Activated CD8-positive, alpha-beta T cell treated with anti-CD3 and anti-CD28 coated beads for 36 hours (primary cell): ENCODE measurements at regions not wholly inside any gene's neighbourhood (a gene's known extent, or its start where the extent isn't known, plus 50 kb on each side); places are given as distances from the start of the nearest gene placed in this dataset.

Experiments
- ATAC-seq: fragments of 200-7000 bp; cut with Tn5 transposase; one replicate; pipeline ENCODE4 v1.10.0; 2021; ENCODE audit warnings: mild to moderate bottlenecking, moderate library complexity
- CTCF ChIA-PET: fragments of 350-600 bp; sonication (Branson Sonifier 250); formaldehyde crosslinking; loops from one replicate; lab custom pipeline; 2021; ENCODE audit warnings: antibody characterized with exemption; lab: Charles Lee
- POLR2A ChIA-PET: fragments of 350-600 bp; sonication (Branson Sonifier 250); formaldehyde crosslinking; loops from one replicate; lab custom pipeline; 2021; ENCODE audit warnings: antibody characterized with exemption; lab: Charles Lee
- DNase-seq: peaks from one replicate; pipeline ENCODE4 v3.0.0-alpha.2; 2020
- H3K27ac Mint-ChIP-seq: one replicate; pipeline ENCODE4 v1.8.0; 2021; ENCODE audit warnings: mild to moderate bottlenecking, mixed read lengths
- H3K27me3 Mint-ChIP-seq: one replicate; pipeline ENCODE4 v1.8.0; 2021; ENCODE audit warnings: mixed read lengths
- H3K36me3 Mint-ChIP-seq: one replicate; pipeline ENCODE4 v1.8.0; 2021; ENCODE audit warnings: low read depth, mixed read lengths
- H3K4me1 Mint-ChIP-seq: one replicate; pipeline ENCODE4 v1.8.0; 2021; ENCODE audit warnings: low read depth, mixed read lengths
- H3K4me3 Mint-ChIP-seq: one replicate; pipeline ENCODE4 v1.8.0; 2021; ENCODE audit warnings: mild to moderate bottlenecking, moderate library complexity, mixed read lengths
- H3K9me3 Mint-ChIP-seq: one replicate; pipeline ENCODE4 v1.8.0; 2021; ENCODE audit warnings: mixed read lengths
- intact Hi-C: fragments of 100-400 bp; cut with micrococcal nuclease; formaldehyde crosslinking; loops from one replicate; pipeline ENCODE4 v1.10.0; 2022
- TF ChIP-seq, protein P1 (sequence below): fragments of 200-600 bp; IDR thresholded peaks from one replicate; pipeline ENCODE4 v1.8.0; 2022; ENCODE audit warnings: antibody characterized with exemption, mild to moderate bottlenecking

DNA sequence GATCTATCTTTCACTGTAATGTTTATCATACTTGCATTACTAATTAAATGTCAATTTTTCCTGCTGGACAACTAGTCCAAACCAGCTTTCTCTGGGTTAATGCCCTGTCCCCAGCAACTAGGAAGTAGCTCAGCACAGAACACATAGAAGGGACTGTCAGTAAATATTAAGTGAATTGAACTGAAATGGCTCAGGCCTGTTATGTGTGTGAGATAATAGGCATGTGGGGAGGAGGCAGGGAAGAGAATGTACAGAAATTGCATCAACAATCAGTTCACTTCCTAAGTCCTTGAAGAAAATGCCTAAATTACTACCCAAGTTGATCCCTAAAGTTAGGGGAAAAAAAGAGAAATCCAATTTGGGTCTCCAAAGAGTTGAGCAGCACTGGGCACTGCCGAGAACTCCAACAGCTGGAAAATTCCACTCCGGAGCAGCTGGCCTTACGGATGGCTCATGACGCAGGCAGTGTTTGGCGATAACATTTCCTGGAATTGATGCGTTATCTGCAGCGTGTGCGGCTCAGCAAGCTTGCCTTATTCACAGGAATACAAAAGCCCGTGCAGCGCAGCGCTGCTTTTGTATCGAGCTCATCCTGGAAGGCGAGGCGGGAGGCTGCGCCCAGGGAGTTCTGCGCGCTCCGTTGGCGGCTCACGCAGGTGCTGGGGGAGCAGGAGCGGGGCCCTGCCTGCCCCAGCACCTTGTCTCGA is 297.3 kb upstream of the LCORL start:
- TF ChIP-seq, protein P1, sequence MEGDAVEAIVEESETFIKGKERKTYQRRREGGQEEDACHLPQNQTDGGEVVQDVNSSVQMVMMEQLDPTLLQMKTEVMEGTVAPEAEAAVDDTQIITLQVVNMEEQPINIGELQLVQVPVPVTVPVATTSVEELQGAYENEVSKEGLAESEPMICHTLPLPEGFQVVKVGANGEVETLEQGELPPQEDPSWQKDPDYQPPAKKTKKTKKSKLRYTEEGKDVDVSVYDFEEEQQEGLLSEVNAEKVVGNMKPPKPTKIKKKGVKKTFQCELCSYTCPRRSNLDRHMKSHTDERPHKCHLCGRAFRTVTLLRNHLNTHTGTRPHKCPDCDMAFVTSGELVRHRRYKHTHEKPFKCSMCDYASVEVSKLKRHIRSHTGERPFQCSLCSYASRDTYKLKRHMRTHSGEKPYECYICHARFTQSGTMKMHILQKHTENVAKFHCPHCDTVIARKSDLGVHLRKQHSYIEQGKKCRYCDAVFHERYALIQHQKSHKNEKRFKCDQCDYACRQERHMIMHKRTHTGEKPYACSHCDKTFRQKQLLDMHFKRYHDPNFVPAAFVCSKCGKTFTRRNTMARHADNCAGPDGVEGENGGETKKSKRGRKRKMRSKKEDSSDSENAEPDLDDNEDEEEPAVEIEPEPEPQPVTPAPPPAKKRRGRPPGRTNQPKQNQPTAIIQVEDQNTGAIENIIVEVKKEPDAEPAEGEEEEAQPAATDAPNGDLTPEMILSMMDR: no peak
- DNase-seq: no peak
- H3K36me3 Mint-ChIP-seq: no peaks in the 10 kb centered on the region
- no peaks in the 10 kb centered on the region for H3K4me1 Mint-ChIP-seq
- H3K4me3 Mint-ChIP-seq: no peak overlapping the region
- CTCF ChIA-PET: no interaction called here
- ATAC-seq: no peak
- H3K27ac Mint-ChIP-seq: no peak overlapping the region
- POLR2A ChIA-PET: no interaction called here
- H3K9me3 Mint-ChIP-seq: no peaks in the 10 kb centered on the region
- intact Hi-C loops: no loop called here
- H3K27me3 Mint-ChIP-seq: peaks cover 10% of the 10 kb centered on the region

GRCh38 chr4:18314731-18315130 is 293.2 kb upstream of the LCORL start:
- TF ChIP-seq, protein P1: no peak
- no peak for ATAC-seq
- H3K9me3 Mint-ChIP-seq: peaks cover 3% of the 10 kb centered on the region
- no peaks in the 10 kb centered on the region for H3K36me3 Mint-ChIP-seq
- no peaks in the 10 kb centered on the region for H3K4me1 Mint-ChIP-seq
- ChIA-PET POLR2A (no interaction called here), CTCF (interaction anchor here (0.6 kb wide), 1 partner anchor 126 kb away, joined by 3 read pairs; no protein-coding TSS in a partner anchor)
- H3K4me3 Mint-ChIP-seq: no peak overlapping the region
- DNase-seq: no peak
- no peak overlapping the region for H3K27ac Mint-ChIP-seq
- intact Hi-C loops: no loop called here
- H3K27me3 Mint-ChIP-seq: peaks cover 8% of the 10 kb centered on the region

- H3K4me1 Mint-ChIP-seq: no peaks in the 10 kb centered on the region
- ATAC-seq: no peak
- TF ChIP-seq, protein P1: no peak
- ChIA-PET POLR2A (no interaction called here), CTCF (no interaction called here)
- intact Hi-C loops: no loop called here
- H3K27ac Mint-ChIP-seq: no peak overlapping the region
- no peaks in the 10 kb centered on the region for H3K9me3 Mint-ChIP-seq
- no peak for DNase-seq
- no peaks in the 10 kb centered on the region for H3K36me3 Mint-ChIP-seq
- H3K27me3 Mint-ChIP-seq: no peaks in the 10 kb centered on the region
- no peak overlapping the region for H3K4me3 Mint-ChIP-seq
Observed at GRCh38 chr4:18297684-18298083, 276.1 kb upstream of the LCORL start.

GRCh38 chr4:18296411-18296810 is 274.9 kb upstream of the LCORL start:
- no peak for ATAC-seq
- H3K36me3 Mint-ChIP-seq: no peaks in the 10 kb centered on the region
- CTCF ChIA-PET: no interaction called here

DNA sequence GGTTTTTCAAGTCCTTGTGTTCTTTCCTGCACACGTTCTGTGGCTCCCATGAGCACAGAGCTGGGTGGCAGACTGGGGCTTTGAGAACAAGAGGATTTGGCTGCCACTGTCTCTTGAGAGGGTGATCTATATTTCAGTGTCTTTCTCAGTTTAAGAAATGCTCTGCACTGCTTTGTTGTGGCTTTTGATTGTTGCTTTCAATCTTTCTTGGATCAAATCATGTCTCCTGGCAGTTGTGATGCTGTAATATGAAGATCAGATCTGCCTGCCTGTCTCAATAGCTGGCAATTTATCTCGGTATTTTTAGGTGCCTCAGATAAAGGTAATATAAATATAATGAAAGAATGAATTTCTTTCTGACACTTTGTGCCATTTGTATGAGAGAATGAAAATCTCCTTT is 273.3 kb upstream of the LCORL start:
- intact Hi-C loops: no loop called here
- no peaks in the 10 kb centered on the region for H3K4me1 Mint-ChIP-seq

More at GRCh38 chr4:18296411-18296810, 274.9 kb upstream of the LCORL start:
- H3K4me1 Mint-ChIP-seq: no peaks in the 10 kb centered on the region
- no peaks in the 10 kb centered on the region for H3K27me3 Mint-ChIP-seq
- TF ChIP-seq, protein P1: no peak
- H3K4me3 Mint-ChIP-seq: no peak overlapping the region
- no peak for DNase-seq
- no peak overlapping the region for H3K27ac Mint-ChIP-seq
- H3K9me3 Mint-ChIP-seq: no peaks in the 10 kb centered on the region
- POLR2A ChIA-PET: no interaction called here
- intact Hi-C loops: no loop called here

More for the DNA sequence above, 273.3 kb upstream of the LCORL start:
- no peak for DNase-seq
- TF ChIP-seq, protein P1: no peak
- no peaks in the 10 kb centered on the region for H3K27me3 Mint-ChIP-seq
- no peak overlapping the region for H3K4me3 Mint-ChIP-seq
- H3K9me3 Mint-ChIP-seq: no peaks in the 10 kb centered on the region
- POLR2A ChIA-PET: no interaction called here
- ATAC-seq: no peak
- CTCF ChIA-PET: no interaction called here
- no peak overlapping the region for H3K27ac Mint-ChIP-seq
- no peaks in the 10 kb centered on the region for H3K36me3 Mint-ChIP-seq
